ENCODE measurements at regions not wholly inside any gene's neighbourhood (a gene's known extent, or its start where the extent isn't known, plus 50 kb on each side); places are given as distances from the start of the nearest gene placed in this dataset.

- TF ChIP-seq POLR2A (IDR thresholded peaks at IDR 0.05) (no peak), CTCF (IDR thresholded peaks at IDR 0.05) (no peak)
Observed at GRCh38 chrX:15158350-15158735, 111.5 kb downstream of the ASB9 start.
